Activated naive CD4-positive, alpha-beta T cell treated with anti-CD3 and anti-CD28 coated beads, Interleukin-2, amount 10 ng/mL, durations not matched to agents 7 days and 5 days (primary cell): ENCODE measurements at regions not wholly inside any gene's neighbourhood (a gene's known extent, or its start where the extent isn't known, plus 50 kb on each side); places are given as distances from the start of the nearest gene placed in this dataset.

ENCODE experiments used
- CTCF ChIA-PET: fragments of 350-600 bp; sonication (Branson Sonifier 250); formaldehyde crosslinking; loops from one replicate; lab custom pipeline; 2021; ENCODE audit warnings: antibody characterized with exemption; lab: Charles Lee
- DNase-seq: peaks from one replicate; pipeline ENCODE4 v3.0.0-alpha.2; 2020
- H3K27ac Mint-ChIP-seq: one replicate; pipeline ENCODE4 v1.8.0; 2021; ENCODE audit warnings: mild to moderate bottlenecking, moderate library complexity, mixed read lengths
- H3K27me3 Mint-ChIP-seq: one replicate; pipeline ENCODE4 v1.8.0; 2021; ENCODE audit warnings: mild to moderate bottlenecking, mixed read lengths
- H3K36me3 Mint-ChIP-seq: one replicate; pipeline ENCODE4 v1.8.0; 2021; ENCODE audit warnings: mixed read lengths
- H3K4me1 Mint-ChIP-seq: one replicate; pipeline ENCODE4 v1.8.0; 2021; ENCODE audit warnings: mixed read lengths
- H3K4me3 Mint-ChIP-seq: one replicate; pipeline ENCODE4 v1.8.0; 2021; ENCODE audit warnings: mild to moderate bottlenecking, moderate library complexity, mixed read lengths
- H3K9me3 Mint-ChIP-seq: one replicate; pipeline ENCODE4 v1.8.0; 2021; ENCODE audit warnings: mixed read lengths

GRCh38 chr10:111852801-111853200 is 330.8 kb downstream of the GPAM start:
- Mint-ChIP-seq H3K27ac (no peak overlapping the region), H3K9me3 (peaks cover 3% of the 10 kb centered on the region), H3K27me3 (no peaks in the 10 kb centered on the region), H3K36me3 (no peaks in the 10 kb centered on the region), H3K4me1 (no peaks in the 10 kb centered on the region), H3K4me3 (no peak overlapping the region)
- DNase-seq, result no peak
- CTCF ChIA-PET, result no interaction called here

DNA sequence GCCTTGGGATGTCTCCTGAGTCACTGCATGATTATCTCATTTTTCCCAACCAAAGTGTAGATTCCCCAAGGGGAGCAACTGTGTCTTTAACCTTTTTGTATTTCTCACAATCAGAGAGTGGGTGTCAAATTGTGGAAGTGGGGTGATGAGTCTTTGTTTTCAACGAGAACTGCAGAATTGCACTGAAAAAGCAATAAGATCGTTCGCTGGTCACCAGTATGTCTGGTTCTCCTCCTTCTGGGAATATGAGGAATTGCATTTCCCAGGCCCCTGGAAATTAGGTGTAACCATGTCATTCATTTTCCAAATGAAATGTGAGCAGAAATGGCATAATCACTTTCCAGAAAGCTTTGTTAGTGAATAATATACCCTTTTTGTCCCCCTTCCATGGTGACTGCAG is 326.9 kb downstream of the GPAM start:
- Mint-ChIP-seq H3K36me3 (no peaks in the 10 kb centered on the region), H3K9me3 (no peaks in the 10 kb centered on the region), H3K27me3 (no peaks in the 10 kb centered on the region), H3K27ac (no peak overlapping the region), H3K4me1 (no peaks in the 10 kb centered on the region), H3K4me3 (no peak overlapping the region)
- CTCF ChIA-PET, result no interaction called here
- no peak for DNase-seq

GRCh38 chr10:111865550-111865949 is 318.0 kb downstream of the GPAM start:
- no peaks in the 10 kb centered on the region for H3K36me3 Mint-ChIP-seq
- CTCF ChIA-PET, result no interaction called here
- no peaks in the 10 kb centered on the region for H3K4me1 Mint-ChIP-seq
- no peak overlapping the region for H3K27ac Mint-ChIP-seq
- no peaks in the 10 kb centered on the region for H3K27me3 Mint-ChIP-seq
- H3K4me3 Mint-ChIP-seq, result no peak overlapping the region
- peaks cover 5% of the 10 kb centered on the region for H3K9me3 Mint-ChIP-seq
- DNase-seq, result no peak

- CTCF ChIA-PET, result no interaction called here
- no peak for DNase-seq
- Mint-ChIP-seq H3K4me1 (no peaks in the 10 kb centered on the region), H3K4me3 (no peak overlapping the region), H3K27me3 (no peaks in the 10 kb centered on the region), H3K9me3 (peaks cover 9% of the 10 kb centered on the region), H3K36me3 (no peaks in the 10 kb centered on the region), H3K27ac (no peak overlapping the region)
Observed at GRCh38 chr10:111871458-111871857, 312.1 kb downstream of the GPAM start.

GRCh38 chr10:111872591-111872990 is 311.0 kb downstream of the GPAM start:
- H3K4me1 Mint-ChIP-seq, result no peaks in the 10 kb centered on the region
- no peaks in the 10 kb centered on the region for H3K36me3 Mint-ChIP-seq
- H3K4me3 Mint-ChIP-seq, result no peak overlapping the region
- CTCF ChIA-PET, result no interaction called here
- no peaks in the 10 kb centered on the region for H3K27me3 Mint-ChIP-seq
- no peak for DNase-seq
- no peak overlapping the region for H3K27ac Mint-ChIP-seq
- peaks cover 6% of the 10 kb centered on the region for H3K9me3 Mint-ChIP-seq

DNA sequence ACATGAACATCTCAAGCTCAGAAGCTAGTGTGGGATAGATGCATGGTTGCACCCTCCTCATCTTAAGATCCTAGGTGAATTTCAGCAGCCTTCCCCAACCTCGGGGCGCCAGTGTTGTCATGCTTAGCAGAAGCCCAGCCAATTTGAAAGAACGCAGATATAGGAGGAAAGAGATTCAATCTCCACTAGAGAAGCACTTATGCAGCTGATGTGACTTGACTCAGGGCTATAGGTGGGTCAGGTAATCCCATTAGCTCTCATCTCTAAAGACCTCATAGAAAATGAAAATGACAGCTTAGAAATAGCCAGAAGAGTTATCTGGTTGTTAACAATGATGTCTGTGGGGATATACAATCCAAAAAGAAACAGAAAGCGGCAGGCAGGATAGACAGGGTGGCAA is 310.5 kb downstream of the GPAM start:
- Mint-ChIP-seq H3K4me1 (no peaks in the 10 kb centered on the region), H3K27me3 (no peaks in the 10 kb centered on the region), H3K4me3 (no peak overlapping the region), H3K9me3 (peaks cover 7% of the 10 kb centered on the region), H3K36me3 (no peaks in the 10 kb centered on the region), H3K27ac (no peak overlapping the region)
- CTCF ChIA-PET, result no interaction called here
- no peak for DNase-seq

- peaks cover 8% of the 10 kb centered on the region for H3K9me3 Mint-ChIP-seq
- no peak overlapping the region for H3K4me3 Mint-ChIP-seq
- no peak overlapping the region for H3K27ac Mint-ChIP-seq
- no peaks in the 10 kb centered on the region for H3K27me3 Mint-ChIP-seq
- no peaks in the 10 kb centered on the region for H3K4me1 Mint-ChIP-seq
- no peak for DNase-seq
- CTCF ChIA-PET, result no interaction called here
- H3K36me3 Mint-ChIP-seq, result no peaks in the 10 kb centered on the region
Observed at GRCh38 chr10:111873621-111874135, 309.9 kb downstream of the GPAM start.

GRCh38 chr10:111874576-111874975 is 309.0 kb downstream of the GPAM start:
- Mint-ChIP-seq H3K4me3 (no peak overlapping the region), H3K36me3 (no peaks in the 10 kb centered on the region), H3K9me3 (peaks cover 7% of the 10 kb centered on the region), H3K27ac (no peak overlapping the region), H3K27me3 (no peaks in the 10 kb centered on the region), H3K4me1 (no peaks in the 10 kb centered on the region)
- DNase-seq, result no peak
- CTCF ChIA-PET, result no interaction called here

GRCh38 chr10:111875725-111876124 is 307.8 kb downstream of the GPAM start:
- CTCF ChIA-PET, result no interaction called here

DNA sequence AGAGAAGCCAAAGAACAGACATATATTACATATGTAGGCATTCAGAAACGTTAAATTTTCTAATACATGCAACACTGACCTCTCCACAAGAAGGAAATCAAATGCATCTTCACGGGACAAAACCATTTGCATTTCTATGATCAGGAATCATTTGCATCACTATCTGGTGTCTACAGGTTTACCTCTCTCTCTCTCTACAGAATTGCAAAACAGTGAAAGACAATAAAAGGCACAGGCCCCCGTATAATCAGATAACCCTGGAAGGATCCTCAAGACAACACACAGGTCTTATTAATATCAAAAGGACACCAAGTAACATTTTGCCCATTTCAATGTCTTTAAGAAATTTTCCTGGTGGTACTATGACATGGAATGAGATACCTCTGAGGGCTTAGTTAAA is 306.3 kb downstream of the GPAM start:
- H3K36me3 Mint-ChIP-seq, result no peaks in the 10 kb centered on the region
- H3K27me3 Mint-ChIP-seq, result no peaks in the 10 kb centered on the region
- CTCF ChIA-PET, result no interaction called here

More at GRCh38 chr10:111875725-111876124, 307.8 kb downstream of the GPAM start:
- H3K27me3 Mint-ChIP-seq, result no peaks in the 10 kb centered on the region
- H3K36me3 Mint-ChIP-seq, result no peaks in the 10 kb centered on the region
- H3K4me1 Mint-ChIP-seq, result no peaks in the 10 kb centered on the region
- DNase-seq, result no peak
- no peak overlapping the region for H3K4me3 Mint-ChIP-seq
- peaks cover 7% of the 10 kb centered on the region for H3K9me3 Mint-ChIP-seq
- H3K27ac Mint-ChIP-seq, result no peak overlapping the region

GRCh38 chr10:111879969-111880368 is 303.6 kb downstream of the GPAM start:
- CTCF ChIA-PET, result no interaction called here
- H3K4me1 Mint-ChIP-seq, result no peaks in the 10 kb centered on the region
- no peaks in the 10 kb centered on the region for H3K36me3 Mint-ChIP-seq
- no peak for DNase-seq
- no peak overlapping the region for H3K27ac Mint-ChIP-seq
- H3K4me3 Mint-ChIP-seq, result no peak overlapping the region
- H3K27me3 Mint-ChIP-seq, result no peaks in the 10 kb centered on the region
- H3K9me3 Mint-ChIP-seq, result peaks cover 5% of the 10 kb centered on the region

More for the DNA sequence above, 306.3 kb downstream of the GPAM start:
- Mint-ChIP-seq H3K27ac (no peak overlapping the region), H3K4me3 (no peak overlapping the region), H3K9me3 (peaks cover 5% of the 10 kb centered on the region), H3K4me1 (no peaks in the 10 kb centered on the region)
- no peak for DNase-seq

DNA sequence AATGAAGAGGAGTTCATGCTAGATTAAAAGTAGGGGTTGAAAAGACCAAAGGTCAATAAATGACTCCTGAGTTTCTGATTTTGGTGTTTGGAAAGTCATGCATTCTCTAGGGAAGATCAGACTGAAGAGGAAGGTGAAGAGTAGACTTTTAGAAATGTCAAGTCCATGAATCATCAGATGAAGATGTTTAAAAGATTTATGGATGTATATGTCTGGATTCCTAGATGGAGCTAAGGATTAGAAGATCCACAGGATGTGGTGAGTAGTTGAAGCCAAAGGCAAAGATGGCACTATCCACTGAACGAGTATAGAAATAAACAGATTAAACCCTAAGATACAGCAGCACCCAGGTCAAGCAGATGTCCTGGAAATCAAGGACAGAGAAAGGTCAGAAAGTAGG is 298.5 kb downstream of the GPAM start:
- CTCF ChIA-PET, result no interaction called here
- Mint-ChIP-seq H3K27ac (no peak overlapping the region), H3K4me1 (no peaks in the 10 kb centered on the region), H3K27me3 (no peaks in the 10 kb centered on the region), H3K4me3 (no peak overlapping the region), H3K36me3 (no peaks in the 10 kb centered on the region), H3K9me3 (peaks cover 13% of the 10 kb centered on the region)
- no peak for DNase-seq

DNA sequence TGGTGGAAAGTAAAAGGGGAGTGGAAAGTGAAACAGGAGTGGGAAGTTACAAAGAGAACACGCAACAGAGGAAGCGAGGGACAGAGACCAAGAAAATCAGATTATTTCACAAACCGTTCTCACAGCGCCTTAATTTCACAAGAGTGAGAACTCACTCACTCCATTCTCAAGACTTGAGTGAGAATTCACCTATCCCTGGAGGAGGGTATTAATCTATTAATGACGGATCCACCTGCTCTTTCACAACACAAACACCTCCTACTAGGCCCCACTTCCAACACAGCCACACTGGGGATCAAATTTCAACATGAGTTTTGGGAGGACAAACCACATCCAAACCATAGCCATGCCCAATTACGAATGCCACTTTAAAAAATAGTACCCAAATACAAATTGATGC is 297.6 kb downstream of the GPAM start:
- no peak overlapping the region for H3K4me3 Mint-ChIP-seq
- H3K9me3 Mint-ChIP-seq, result peaks cover 13% of the 10 kb centered on the region
- CTCF ChIA-PET, result no interaction called here
- DNase-seq, result no peak
- no peak overlapping the region for H3K27ac Mint-ChIP-seq
- H3K4me1 Mint-ChIP-seq, result no peaks in the 10 kb centered on the region
- H3K36me3 Mint-ChIP-seq, result no peaks in the 10 kb centered on the region
- H3K27me3 Mint-ChIP-seq, result no peaks in the 10 kb centered on the region

DNA sequence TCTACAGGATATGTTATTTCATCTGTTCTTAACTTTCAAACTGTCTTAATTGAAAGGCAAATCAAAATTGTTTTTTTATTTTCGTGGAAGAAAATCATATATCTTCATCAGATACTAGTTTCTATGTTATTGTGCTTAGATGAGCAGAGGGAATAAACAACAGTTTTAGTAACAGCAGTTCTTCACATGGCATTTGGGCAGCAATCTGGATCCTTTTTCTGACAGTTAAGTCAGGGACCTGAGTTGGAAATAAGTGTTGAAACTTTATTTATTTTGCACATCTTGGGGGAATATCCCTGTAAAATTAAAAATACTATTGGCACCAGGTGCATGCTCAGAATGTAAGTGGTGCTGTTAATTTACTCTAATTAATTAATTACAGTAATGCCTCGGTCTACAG is 296.3 kb downstream of the GPAM start:
- DNase-seq, result no peak
- H3K4me1 Mint-ChIP-seq, result no peaks in the 10 kb centered on the region
- H3K9me3 Mint-ChIP-seq, result peaks cover 13% of the 10 kb centered on the region
- H3K36me3 Mint-ChIP-seq, result no peaks in the 10 kb centered on the region
- no peaks in the 10 kb centered on the region for H3K27me3 Mint-ChIP-seq
- H3K4me3 Mint-ChIP-seq, result no peak overlapping the region
- no peak overlapping the region for H3K27ac Mint-ChIP-seq
- CTCF ChIA-PET, result no interaction called here

- no peak overlapping the region for H3K27ac Mint-ChIP-seq
- H3K4me3 Mint-ChIP-seq, result no peak overlapping the region
- DNase-seq, result no peak
- CTCF ChIA-PET, result no interaction called here
- H3K27me3 Mint-ChIP-seq, result no peaks in the 10 kb centered on the region
- H3K36me3 Mint-ChIP-seq, result no peaks in the 10 kb centered on the region
- no peaks in the 10 kb centered on the region for H3K4me1 Mint-ChIP-seq
- peaks cover 11% of the 10 kb centered on the region for H3K9me3 Mint-ChIP-seq
Observed at GRCh38 chr10:111890046-111890445, 293.5 kb downstream of the GPAM start.

DNA sequence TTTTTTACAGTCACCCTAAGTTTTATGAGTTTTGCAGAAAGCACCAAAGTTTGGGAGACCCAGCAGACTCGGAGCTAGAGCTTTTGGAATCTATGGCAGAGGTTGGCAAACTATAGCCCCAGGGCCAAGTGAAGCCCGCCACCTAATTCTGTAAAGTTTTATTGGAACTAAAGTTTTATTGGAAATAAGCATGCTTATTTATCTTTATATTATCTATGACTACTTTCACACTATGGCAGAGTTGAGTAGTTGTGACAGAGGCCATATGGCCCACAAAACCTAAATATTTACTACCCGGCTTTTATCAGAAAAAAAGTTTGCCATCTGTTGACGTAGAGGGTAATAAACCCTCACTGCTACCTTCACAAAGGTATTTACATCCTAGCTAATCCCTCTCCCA is 267.6 kb downstream of the GPAM start:
- Mint-ChIP-seq H3K4me1 (no peaks in the 10 kb centered on the region), H3K27me3 (no peaks in the 10 kb centered on the region), H3K27ac (no peak overlapping the region), H3K4me3 (no peak overlapping the region), H3K36me3 (no peaks in the 10 kb centered on the region), H3K9me3 (no peaks in the 10 kb centered on the region)
- DNase-seq, result no peak
- CTCF ChIA-PET, result interaction anchor here (0.6 kb wide), 1 partner anchor 318 kb away, joined by 3 read pairs; no protein-coding TSS in a partner anchor
